22Rv1 (cell line): ENCODE measurements at regions not wholly inside any gene's neighbourhood (a gene's known extent, or its start where the extent isn't known, plus 50 kb on each side); places are given as distances from the start of the nearest gene placed in this dataset.

Experiments used
- ZFX ChIP-seq: fragments of 450-650 bp; IDR thresholded peaks from 2 replicates; pipeline ENCODE4 v1.6.1; 2017; ENCODE audit warnings: antibody characterized with exemption, borderline replicate concordance
- TF ChIP-seq, protein P1 (sequence below): fragments of 450-650 bp; IDR thresholded peaks from 2 replicates; pipeline ENCODE4 v1.5.1; 2017; ENCODE audit warnings: mild to moderate bottlenecking

DNA sequence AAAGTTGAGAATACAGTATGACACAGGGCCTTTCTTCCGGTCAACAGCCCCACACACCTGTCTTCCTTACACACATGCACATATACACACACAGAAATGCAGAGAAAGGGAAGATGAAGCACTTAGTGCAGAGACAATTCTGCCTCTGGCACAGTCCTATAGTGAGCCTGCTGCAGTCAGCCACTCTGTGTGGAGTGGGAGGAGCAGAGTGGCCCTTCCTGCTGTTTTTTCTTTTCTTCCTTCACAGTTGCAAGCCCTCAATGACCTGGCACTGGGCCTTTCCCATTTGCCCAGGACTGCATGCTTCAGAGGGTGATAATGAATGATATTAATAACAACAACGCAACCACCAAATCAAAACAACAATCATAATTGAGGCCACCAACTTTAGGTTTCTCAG lies 527.0 kb upstream of the B3GAT1 start:
- TF ChIP-seq, protein P1, sequence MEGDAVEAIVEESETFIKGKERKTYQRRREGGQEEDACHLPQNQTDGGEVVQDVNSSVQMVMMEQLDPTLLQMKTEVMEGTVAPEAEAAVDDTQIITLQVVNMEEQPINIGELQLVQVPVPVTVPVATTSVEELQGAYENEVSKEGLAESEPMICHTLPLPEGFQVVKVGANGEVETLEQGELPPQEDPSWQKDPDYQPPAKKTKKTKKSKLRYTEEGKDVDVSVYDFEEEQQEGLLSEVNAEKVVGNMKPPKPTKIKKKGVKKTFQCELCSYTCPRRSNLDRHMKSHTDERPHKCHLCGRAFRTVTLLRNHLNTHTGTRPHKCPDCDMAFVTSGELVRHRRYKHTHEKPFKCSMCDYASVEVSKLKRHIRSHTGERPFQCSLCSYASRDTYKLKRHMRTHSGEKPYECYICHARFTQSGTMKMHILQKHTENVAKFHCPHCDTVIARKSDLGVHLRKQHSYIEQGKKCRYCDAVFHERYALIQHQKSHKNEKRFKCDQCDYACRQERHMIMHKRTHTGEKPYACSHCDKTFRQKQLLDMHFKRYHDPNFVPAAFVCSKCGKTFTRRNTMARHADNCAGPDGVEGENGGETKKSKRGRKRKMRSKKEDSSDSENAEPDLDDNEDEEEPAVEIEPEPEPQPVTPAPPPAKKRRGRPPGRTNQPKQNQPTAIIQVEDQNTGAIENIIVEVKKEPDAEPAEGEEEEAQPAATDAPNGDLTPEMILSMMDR: no peak
- no peak for TF ChIP-seq ZFX
